DMS114 treated with DMSO at 0.1 percent for 48 hours (cell line): ENCODE measurements at regions not wholly inside any gene's neighbourhood (a gene's known extent, or its start where the extent isn't known, plus 50 kb on each side); places are given as distances from the start of the nearest gene placed in this dataset.

Experiments
- DNase-seq: peaks from one replicate; lab custom pipeline; 2025; ENCODE audit not compliant: unreplicated experiment; lab: John Stamatoyannopoulos, UW

DNA sequence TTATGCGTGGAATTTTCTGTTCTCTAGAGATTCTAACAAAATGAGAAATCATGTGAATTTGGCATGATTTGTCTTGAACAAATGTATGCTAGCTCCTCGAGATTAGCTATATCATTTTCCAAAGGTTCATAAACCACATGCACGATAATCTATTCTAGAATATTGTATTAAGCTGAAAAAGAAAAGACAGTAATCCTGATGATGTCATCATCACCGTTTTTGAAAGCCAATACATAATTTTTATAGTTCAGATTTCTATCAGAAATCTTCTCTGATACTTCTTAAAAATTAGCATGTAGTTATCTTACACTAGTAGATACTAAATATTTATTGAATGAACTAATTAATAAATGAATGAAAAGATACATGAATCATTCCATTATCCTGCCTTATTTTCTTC, 111.2 kb downstream of the HAO1 start:
- DNase-seq = no peak

DNA sequence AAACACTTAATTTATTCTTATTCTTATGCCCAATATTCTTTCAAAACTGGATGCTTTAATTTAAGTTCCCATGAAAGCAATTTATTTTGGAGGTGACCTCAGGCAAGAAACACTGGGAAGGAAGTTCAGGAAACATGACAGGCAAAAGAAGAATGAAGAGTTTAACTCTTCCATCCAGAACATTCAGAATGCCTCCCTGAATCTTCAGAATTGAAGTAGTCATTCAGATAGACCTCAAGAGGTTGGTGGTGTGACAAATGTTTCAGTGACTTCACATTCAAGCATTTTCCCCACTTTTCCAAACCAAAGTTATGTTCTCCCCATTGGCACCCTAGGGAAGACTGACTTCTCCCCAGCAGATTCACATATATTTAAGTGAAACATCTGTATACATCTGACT, 110.5 kb downstream of the HAO1 start:
- no peak for DNase-seq
